ENCODE measurements at regions not wholly inside any gene's neighbourhood (a gene's known extent, or its start where the extent isn't known, plus 50 kb on each side); places are given as distances from the start of the nearest gene placed in this dataset.
"Not testable (repeated sequence)": the region's sequence is repeated elsewhere in the genome, so short reads cannot be mapped to it uniquely, and the experiment has no call there.

DNA sequence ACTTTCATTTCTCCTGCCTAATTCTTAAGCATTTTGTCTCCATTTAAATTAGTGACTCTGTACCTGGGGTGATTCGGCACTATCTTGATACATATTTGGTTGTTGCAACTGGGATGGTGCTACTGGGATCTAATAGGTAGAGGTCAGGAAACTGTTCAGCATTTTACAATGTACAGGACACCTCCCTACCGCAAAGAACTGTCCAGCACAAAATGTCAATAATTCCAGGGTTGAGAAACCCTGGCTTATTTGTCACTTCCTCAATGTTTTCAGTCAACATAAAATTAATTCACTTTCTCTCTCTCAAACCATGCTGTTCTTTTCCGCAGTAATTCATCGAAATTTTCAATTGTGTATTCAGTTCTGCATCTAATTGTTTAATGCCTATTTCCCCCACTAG lies 151.4 kb upstream of the CALCR start:
- DNase-seq (ENCODE audit: low spot score), result no peak
- no peak overlapping the region for H3K27ac ChIP-seq
- no peak overlapping the region for H3K4me3 ChIP-seq
- TF ChIP-seq, protein P1, sequence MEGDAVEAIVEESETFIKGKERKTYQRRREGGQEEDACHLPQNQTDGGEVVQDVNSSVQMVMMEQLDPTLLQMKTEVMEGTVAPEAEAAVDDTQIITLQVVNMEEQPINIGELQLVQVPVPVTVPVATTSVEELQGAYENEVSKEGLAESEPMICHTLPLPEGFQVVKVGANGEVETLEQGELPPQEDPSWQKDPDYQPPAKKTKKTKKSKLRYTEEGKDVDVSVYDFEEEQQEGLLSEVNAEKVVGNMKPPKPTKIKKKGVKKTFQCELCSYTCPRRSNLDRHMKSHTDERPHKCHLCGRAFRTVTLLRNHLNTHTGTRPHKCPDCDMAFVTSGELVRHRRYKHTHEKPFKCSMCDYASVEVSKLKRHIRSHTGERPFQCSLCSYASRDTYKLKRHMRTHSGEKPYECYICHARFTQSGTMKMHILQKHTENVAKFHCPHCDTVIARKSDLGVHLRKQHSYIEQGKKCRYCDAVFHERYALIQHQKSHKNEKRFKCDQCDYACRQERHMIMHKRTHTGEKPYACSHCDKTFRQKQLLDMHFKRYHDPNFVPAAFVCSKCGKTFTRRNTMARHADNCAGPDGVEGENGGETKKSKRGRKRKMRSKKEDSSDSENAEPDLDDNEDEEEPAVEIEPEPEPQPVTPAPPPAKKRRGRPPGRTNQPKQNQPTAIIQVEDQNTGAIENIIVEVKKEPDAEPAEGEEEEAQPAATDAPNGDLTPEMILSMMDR (IDR thresholded peaks at IDR 0.05), result no peak

DNA sequence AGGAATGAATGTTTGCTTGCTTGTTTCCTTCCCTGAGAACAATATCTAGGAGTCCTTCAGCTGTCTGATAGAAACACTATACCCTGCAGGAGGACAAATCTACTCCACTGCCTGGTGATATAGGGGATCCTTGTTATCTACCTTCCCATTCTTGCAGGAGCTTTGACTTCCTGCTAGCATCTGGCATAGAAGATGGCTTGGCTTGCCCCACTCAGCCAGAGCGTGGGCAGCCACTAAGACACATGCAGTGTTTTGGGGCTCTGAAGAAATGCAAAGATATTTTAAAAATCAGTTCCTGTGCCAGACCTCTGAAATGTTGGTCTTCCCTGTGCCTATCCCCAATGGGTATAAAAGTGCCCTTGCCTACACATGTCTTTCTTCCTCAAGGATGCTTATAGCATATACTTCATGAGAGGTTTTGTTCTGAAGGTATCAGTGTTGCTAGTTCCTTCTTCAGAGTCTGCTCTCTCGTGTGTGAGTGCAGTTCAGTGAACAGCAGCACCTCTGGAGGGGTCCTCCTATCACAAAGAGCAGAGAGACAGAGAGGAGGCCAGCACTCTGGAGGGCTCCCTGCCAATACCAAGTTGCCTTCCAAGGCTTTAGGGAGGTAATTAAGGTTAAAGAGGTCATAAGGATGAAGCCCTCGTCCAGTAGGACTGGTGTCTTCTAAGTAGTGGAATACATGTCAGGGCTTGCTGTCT lies 149.1 kb upstream of the CALCR start:
- no peak for DNase-seq (ENCODE audit: low spot score)
- Histone ChIP-seq H3K27ac (no peak overlapping the region), H3K4me3 (no peak overlapping the region)
- TF ChIP-seq, protein P1 (IDR thresholded peaks at IDR 0.05), result no peak

DNA sequence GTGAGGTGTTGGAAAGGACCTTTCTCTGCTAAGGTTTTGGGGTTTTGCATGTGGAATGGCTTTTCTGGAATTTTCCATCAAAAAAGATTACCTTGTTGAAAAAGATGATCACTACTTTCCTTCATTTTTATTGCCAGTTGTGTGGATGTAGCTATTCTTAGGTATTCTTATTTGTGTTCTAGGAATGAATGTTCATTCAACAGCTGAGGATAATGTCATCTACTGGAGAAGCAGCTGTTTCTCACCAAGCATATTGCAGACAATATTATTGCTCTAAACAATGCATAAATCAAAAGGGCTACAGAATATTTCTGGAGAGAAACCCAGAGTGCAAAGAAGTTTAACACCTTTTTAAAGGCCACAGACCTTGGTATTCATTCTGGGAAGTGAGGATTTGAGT lies 145.6 kb upstream of the CALCR start:
- Histone ChIP-seq H3K4me3 (no peak overlapping the region), H3K27ac (no peak overlapping the region)
- DNase-seq (ENCODE audit: low spot score), result no peak
- TF ChIP-seq, protein P1 (IDR thresholded peaks at IDR 0.05), result no peak

DNA sequence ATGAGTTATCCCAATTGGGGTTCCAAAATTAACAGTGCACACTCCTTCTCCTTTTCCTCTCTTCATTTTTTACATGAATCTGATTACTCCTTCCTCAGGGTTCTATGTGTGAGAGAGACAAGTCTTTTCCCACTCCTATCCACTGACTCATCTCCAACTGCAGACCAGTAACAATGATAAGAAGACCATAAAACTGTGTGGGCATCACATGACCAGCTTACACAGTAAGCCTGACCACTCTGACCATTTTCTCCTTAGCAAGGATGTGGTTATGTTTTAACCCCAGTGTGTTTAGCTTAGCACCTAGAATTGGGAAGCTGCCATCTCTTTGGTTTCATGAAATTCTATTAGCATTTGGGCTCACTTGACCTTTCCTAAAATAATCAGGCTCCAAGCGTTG lies 145.0 kb upstream of the CALCR start:
- DNase-seq (ENCODE audit: low spot score), result no peak
- no peak overlapping the region for H3K27ac ChIP-seq
- H3K4me3 ChIP-seq, result no peak overlapping the region
- TF ChIP-seq, protein P1 (IDR thresholded peaks at IDR 0.05), result no peak

DNA sequence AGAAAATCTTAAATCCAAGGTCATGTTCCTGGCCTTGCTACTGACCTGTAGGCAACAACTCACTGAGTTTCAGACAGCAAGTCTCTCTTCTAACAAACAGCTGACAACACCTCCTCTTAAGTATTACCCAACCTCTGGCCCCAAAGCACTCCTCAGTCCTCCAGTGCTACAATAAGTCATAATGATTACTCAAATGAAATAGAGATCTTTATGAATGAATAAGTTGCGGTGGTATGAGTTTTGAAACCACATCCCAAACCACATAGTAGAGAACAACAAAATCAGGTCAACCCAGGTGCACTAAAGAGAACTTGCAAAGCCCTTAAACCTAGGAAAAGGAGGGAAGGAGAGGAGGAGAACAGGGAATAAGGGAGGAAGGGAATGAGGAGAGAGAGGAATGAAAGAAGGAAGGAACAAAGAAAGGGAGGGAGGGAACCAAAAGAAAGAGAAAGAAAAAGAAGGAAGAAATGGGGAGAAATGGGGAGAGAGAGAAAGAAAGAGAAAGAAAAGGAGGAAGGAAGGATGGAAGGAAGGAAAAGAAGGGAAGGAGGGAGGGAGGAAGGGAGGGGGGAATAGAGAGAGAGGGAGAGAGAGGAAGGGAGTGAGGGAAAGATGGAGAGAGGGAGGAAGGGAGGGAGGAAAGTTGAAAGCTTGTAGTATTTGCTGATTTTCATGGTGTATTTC lies 142.8 kb upstream of the CALCR start:
- Histone ChIP-seq H3K4me3 (no peak overlapping the region), H3K27ac (no peak overlapping the region)
- DNase-seq (ENCODE audit: low spot score), result no peak
- TF ChIP-seq, protein P1 (IDR thresholded peaks at IDR 0.05), result no peak

DNA sequence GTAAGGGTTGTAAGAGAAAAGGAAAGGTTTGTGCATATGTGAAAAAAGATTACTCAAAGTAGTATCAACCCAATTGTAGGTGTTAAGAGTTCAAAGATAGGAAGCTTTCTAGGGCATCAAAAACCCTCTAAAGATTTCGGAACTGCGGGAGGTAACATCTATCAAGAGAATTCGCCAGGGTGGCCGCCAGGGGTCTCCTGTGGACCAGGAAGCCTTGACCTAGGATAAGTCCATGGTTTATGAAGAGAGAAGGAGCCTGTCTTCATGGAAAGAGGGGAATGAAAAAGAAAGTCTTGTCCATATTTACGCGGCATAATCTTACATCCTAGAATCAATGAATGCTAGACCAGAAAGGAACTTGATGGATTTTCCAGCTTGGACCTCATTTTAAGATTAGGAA lies 140.7 kb upstream of the CALCR start:
- Histone ChIP-seq H3K27ac (no peak overlapping the region), H3K4me3 (no peak overlapping the region)
- DNase-seq (ENCODE audit: low spot score), result no peak
- TF ChIP-seq, protein P1 (IDR thresholded peaks at IDR 0.05), result peak; percentile 22

DNA sequence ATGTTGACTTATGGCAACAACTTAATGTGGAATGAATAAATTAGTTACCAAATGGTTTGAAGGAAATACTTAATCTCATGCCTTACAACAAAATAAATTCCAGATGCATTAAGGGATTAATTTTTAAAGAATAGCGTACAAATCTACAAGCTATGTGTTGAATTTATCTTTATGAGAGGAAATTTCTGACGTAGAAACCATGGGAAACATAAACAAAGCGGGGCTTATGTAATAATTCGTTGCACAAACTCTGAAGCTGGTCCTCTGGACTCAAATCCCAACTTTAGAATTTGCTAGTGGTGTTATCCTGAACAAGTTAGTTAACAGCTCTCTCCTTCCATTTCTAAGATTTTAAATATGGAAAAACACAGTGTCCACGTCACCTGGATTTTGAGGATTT lies 137.4 kb upstream of the CALCR start:
- TF ChIP-seq, protein P1 (IDR thresholded peaks at IDR 0.05), result no peak
- no peak overlapping the region for H3K4me3 ChIP-seq
- H3K27ac ChIP-seq, result no peak overlapping the region
- DNase-seq (ENCODE audit: low spot score), result no peak

DNA sequence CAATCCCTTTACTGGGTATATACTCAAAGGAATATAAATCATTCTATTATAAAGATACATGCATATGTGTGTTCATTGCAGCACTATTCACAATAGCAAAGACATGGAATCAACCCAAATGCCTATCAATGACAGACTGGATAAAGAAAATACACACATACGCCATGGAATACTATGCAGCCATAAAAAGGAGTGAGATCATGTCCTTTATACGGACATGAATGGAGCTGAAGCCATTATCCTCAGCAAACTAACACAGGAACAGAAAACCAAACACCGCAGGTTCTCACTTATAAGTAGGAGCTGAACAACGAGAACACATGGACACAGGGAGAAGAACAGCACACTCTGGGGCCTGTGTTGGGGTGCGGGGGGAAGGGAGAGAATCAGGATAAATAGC lies 133.7 kb upstream of the CALCR start:
- DNase-seq (ENCODE audit: low spot score); H3K27ac ChIP-seq; H3K4me3 ChIP-seq: not testable (repeated sequence)
